GM19397 (cell line): ENCODE measurements at regions not wholly inside any gene's neighbourhood (a gene's known extent, or its start where the extent isn't known, plus 50 kb on each side); places are given as distances from the start of the nearest gene placed in this dataset.
"Not testable (repeated sequence)": the region's sequence is repeated elsewhere in the genome, so short reads cannot be mapped to it uniquely, and the experiment has no call there.

Experiments
- ATAC-seq: cut with Tn5 transposase; IDR thresholded peaks from one replicate; pipeline ENCODE4 v1.9.1; 2021; ENCODE audit warnings: mild to moderate bottlenecking, moderate library complexity; ENCODE audit not compliant: unreplicated experiment

DNA sequence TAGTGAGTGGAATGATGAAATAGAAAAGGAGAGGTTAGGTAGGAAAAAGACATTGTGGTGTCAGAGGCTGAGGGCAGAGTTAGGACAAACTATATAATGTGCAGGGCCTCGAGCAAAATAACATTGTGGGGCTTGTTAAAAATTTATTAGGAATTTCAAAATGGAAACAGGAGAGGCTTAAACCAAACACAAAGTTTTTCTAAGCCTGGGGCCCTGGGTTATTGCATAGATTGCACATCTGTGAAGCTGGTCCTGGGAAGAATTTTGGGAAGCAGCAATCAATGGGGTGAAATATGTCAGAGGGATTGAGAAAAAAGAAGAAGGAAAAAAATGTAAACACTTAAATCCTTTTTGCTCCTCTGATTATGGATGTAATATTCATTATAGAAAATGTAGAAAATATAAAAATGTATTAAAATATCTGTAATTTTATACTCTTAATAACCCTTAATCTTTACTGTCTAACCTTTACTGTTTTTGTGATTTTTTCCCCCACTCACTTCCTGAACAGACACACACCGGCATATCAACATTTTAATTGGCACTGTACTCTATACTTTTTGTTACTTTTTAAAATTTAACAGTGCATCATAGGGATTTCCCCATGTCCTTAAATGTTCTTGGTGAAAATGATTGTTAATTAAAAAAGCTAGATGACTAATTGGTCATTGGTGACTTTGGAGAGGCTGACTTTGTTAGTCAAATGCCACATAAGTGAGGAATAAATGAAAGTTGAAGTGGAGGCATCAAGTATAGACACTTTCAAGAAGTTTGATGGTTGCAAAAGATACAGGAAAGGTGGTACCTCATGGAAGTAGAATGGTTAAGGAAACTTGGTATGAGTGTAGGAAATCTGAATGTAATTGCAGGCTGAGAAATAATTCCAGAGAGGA is 183.4 kb downstream of the NFKBIZ start:
- no peak for ATAC-seq

- peak; percentile 34 for ATAC-seq
These were observed 185.5 kb downstream of the NFKBIZ start for GRCh38 chr3:102034639-102035451.

GRCh38 chr3:102036017-102036416 is 186.7 kb downstream of the NFKBIZ start:
- ATAC-seq = no peak

DNA sequence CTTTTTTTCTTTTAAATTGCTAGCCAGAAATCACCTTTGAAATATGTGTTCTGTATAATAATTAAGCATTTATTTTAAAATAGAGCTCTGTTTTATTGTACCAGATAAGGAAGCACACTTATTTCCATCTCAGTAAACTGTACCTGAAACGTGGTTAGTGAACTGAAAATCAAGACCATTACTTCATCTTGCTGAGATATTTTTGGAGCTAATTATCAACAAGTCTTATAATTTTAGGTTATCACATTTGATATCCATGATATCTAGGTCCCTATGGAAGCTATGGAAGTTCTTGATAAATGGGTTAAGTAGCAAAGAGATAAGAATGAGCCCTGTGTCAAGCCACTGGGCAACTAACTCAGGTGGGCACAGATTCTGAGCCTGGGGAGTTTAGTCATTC is 187.2 kb downstream of the NFKBIZ start:
- no peak for ATAC-seq

- ATAC-seq = no peak
These were observed 187.9 kb downstream of the NFKBIZ start for GRCh38 chr3:102037209-102037608.

GRCh38 chr3:102037791-102038190 is 188.5 kb downstream of the NFKBIZ start:
- ATAC-seq = no peak

GRCh38 chr3:102038477-102039142 is 189.3 kb downstream of the NFKBIZ start:
- ATAC-seq = peak; percentile 91

GRCh38 chr3:102040144-102040543 is 190.8 kb downstream of the NFKBIZ start:
- ATAC-seq = not testable (repeated sequence)

DNA sequence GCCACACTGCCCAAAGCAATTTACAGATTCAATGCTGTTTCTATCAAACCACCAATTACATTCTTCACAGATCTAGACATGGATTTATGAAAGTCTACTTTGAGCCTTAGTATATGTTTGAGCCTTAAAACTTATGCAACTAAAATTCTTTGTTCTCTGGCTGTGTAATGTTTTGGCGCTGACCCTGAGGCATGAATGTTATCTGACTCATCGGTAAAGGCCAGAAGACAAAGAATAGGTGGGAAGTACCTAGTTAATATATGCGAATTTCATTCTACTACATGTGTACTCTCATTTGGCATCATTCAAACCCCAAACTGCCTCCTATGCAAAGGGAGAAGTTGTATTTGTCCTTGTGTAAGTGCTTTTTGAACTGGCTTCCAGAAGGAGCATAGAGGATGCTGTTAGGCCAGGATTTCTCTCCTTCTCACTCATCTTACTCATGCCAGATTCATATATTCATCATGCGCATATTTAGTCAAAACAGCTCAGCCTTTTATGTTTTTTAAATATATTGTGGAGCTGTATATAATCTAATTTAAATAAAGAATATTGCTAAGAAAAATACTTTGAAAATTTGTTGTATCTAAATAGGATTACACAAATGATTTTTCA is 204.2 kb downstream of the NFKBIZ start:
- no peak for ATAC-seq

DNA sequence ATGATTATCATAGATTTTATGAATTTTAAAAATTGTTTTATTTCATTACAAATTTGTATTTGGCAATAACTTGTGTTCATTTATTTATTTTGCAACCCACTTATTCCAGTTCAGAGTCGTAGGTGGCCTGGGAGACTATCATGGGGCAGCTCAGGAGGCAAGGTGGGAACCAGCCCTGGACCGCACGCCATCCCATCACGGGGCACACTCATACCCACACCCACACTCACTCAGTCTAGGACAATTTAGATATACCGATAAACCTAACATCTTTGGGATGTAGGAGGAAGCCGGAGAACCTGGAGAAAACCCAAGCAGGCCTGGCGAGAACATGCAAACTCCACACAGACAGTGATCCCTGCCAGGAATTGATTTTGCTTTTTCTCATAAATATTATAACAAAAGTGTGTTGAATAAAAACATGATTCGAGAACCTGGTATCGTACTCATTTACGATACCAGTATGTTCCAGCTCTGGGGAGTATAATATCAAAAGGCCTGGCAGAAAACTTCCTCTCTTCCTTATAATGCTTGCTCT is 205.3 kb downstream of the NFKBIZ start:
- no peak for ATAC-seq

GRCh38 chr3:102057781-102058421 is 208.6 kb downstream of the NFKBIZ start:
- ATAC-seq = peak; percentile 66

DNA sequence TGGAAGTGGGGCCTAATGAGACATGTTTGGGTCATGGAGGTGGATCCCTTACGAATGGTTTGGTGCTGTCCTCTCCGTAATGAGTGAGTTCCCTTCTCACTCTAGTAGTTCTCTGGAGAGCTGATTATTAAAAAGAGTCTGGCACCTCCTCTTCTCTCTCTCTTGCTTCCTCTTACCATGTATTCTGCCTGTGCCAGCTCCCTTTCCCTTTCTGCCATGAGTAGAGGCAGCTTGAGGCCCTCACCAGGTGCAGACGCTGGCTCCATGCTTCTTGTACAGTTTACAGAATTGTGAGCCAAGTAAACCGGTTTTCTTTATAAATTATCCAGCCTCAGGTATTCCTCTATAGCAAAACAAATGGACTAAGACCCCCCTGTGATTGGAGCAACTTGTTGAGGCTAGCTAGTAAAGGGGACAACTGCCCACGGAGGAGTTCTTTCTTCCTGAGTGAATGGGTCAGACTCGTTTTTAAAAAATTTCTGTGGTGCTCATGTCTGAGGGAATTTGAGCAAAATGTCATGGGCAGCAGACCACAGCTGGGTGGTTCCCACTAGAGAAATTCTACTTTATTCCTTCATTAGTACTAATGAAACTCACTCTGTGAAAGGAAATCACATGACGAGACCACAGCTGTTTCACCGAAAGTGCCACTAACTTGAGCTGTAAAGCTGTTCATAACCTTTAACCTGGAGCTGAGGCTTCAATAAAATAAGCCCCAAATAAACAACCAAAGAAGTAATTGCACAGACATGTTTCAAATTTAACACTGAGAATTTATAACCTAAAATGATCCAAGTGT is 210.0 kb downstream of the NFKBIZ start:
- ATAC-seq = peak; percentile 75

GRCh38 chr3:102060814-102061213 is 211.5 kb downstream of the NFKBIZ start:
- ATAC-seq = no peak

GRCh38 chr3:102063572-102063971 is 214.3 kb downstream of the NFKBIZ start:
- ATAC-seq = no peak

- no peak for ATAC-seq
These were observed 217.2 kb downstream of the NFKBIZ start for GRCh38 chr3:102066470-102066869.

GRCh38 chr3:102068327-102068726 is 219.0 kb downstream of the NFKBIZ start:
- no peak for ATAC-seq

DNA sequence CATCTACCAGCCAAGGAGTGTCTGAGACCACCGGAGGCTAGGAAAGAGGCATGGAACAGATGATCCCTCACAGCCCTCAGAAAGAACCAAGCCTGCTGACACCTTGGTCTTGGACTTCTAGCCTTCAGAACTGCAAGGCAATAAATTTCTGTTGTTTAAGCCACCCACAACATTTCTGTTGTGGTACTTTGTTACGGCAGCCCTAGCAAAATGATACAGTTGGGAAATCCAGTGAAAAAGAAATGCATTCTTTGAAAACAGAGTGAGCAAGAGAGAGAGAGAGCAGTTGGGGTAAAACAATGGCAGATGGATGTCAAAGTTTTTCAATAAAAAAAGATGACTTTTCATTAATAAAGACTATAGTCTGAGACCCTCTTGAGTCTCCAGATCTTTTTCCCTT is 219.4 kb downstream of the NFKBIZ start:
- no peak for ATAC-seq

DNA sequence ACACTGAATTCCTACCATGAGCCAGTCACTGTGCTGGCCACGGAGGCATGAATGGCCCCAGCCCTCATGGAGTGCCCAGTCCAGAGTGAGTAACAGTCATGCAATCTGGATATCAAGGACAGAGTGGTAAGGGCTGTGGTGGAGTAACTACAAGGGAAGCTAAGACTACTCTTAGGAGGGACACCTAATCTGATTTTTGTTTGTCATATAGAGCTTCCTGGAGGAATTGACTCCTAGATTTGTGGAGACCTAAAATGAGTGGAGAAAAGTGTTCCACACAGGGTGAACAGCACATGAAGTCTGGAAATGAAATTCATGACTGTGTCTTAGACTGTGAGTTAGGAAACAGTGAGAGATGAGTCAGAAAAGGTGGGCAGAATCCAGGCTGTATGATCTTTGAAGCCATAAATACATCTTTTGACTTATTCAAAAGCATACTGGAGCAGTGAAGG is 219.9 kb downstream of the NFKBIZ start:
- ATAC-seq = no peak

DNA sequence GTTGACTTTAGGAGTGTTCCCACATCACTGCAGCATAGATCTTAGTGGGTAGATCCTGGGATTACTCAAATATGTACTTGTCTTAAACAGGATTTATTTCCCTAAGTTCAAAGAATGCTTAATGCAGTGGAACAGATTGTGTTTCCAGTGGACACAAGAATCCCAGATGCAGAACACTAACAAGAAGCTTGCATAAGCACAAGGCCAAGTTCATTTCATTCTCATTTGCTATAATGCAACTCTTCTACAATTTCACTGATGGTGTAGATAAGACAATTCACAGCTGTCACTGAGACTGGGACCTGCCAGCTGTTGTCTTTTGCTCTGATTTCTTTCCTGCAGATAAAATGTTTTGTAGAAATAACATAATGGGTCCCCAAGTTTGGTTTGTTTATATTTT is 225.6 kb downstream of the NFKBIZ start:
- ATAC-seq = no peak
